ENCODE measurements at regions not wholly inside any gene's neighbourhood (a gene's known extent, or its start where the extent isn't known, plus 50 kb on each side); places are given as distances from the start of the nearest gene placed in this dataset.

- H3K9me2 ChIP-seq (ENCODE audit: insufficient read depth), result 0 out of 2 replicates have a peak, but pooled peaks cover 2% of the 10 kb centered on the region
- no peak overlapping the region for H3K4me2 ChIP-seq
- no peak overlapping the region for H3K27ac ChIP-seq (ENCODE audit: low read depth)
- H3K4me3 ChIP-seq, result no peak overlapping the region
- no peaks in the 10 kb centered on the region for H4K20me1 ChIP-seq (replicated peaks; ENCODE audit: insufficient read depth)
- no peaks in the 10 kb centered on the region for H3K36me3 ChIP-seq (ENCODE audit: insufficient read depth)
- H3K27me3 Mint-ChIP-seq (ENCODE audit: insufficient read depth, low read depth, poor library complexity), result no peaks in the 10 kb centered on the region
- no peaks in the 10 kb centered on the region for H3F3A ChIP-seq (replicated peaks; ENCODE audit: low read depth)
- H3K9me3 Mint-ChIP-seq, result no peaks in the 10 kb centered on the region
- H3K27me3 ChIP-seq (ENCODE audit: insufficient read depth), result no peaks in the 10 kb centered on the region
- TF ChIP-seq POLR2AphosphoS5 (IDR thresholded peaks at IDR 0.05; ENCODE audit: low read depth), result no peak
- no peak for TF ChIP-seq REST (IDR thresholded peaks at IDR 0.05; ENCODE audit: unreplicated experiment)
- TF ChIP-seq EZH2phosphoT487 (IDR thresholded peaks at IDR 0.05; ENCODE audit: unreplicated experiment), result no peak
- no peak for TF ChIP-seq NANOG (IDR thresholded peaks at IDR 0.05; ENCODE audit: borderline replicate concordance)
- no peak for TF ChIP-seq JUNB (IDR thresholded peaks at IDR 0.05; ENCODE audit: unreplicated experiment)
- no peak for TF ChIP-seq CTCF (conservative IDR thresholded peaks at IDR 0.05; ENCODE audit: low read depth in 2 of 2)
- no peak for TF ChIP-seq ZNF331 (CRISPR knock-in tag; IDR thresholded peaks at IDR 0.05; ENCODE audit: low read depth)
- no peak for TF ChIP-seq STAT1 (IDR thresholded peaks at IDR 0.05; ENCODE audit: unreplicated experiment)
- TF ChIP-seq ZNF462 (CRISPR knock-in tag; IDR thresholded peaks at IDR 0.05), result no peak
- no peak for TF ChIP-seq ETS1 (IDR thresholded peaks at IDR 0.05)
- TF ChIP-seq CREB1 (CRISPR knock-in tag; IDR thresholded peaks at IDR 0.05; ENCODE audit: low read depth), result no peak
- no peak for TF ChIP-seq ZNF114 (CRISPR knock-in tag; IDR thresholded peaks at IDR 0.05)
- no peak for TF ChIP-seq EZH2 (IDR thresholded peaks at IDR 0.05; ENCODE audit: low read depth, unreplicated experiment)
- 0 out of 2 replicates have a peak, but pooled peaks cover 2% of the 10 kb centered on the region for H3K4me1 ChIP-seq (ENCODE audit: insufficient read depth)
- H3K4me3 Mint-ChIP-seq, result no peak overlapping the region
- peaks cover 2% of the 10 kb centered on the region; the same call in 1 of the 3 replicates for H3K4me1 Mint-ChIP-seq
- no peak for DNase-seq (ENCODE audit: low spot score)
- H2AFZ ChIP-seq, result no peak overlapping the region
- no peaks in the 10 kb centered on the region for H3K79me2 ChIP-seq (replicated peaks; ENCODE audit: insufficient read depth)
- ATAC-seq, result no peak
- no peaks in the 10 kb centered on the region for H3K36me3 Mint-ChIP-seq (ENCODE audit: low read depth)
- H3K27ac Mint-ChIP-seq, result no peak overlapping the region
Measured at GRCh38 chr9:84206801-84207370, 133.7 kb downstream of the SLC28A3 start.

Measured in GM23338 (cell line).